WTC11 (cell line): ENCODE measurements at regions not wholly inside any gene's neighbourhood (a gene's known extent, or its start where the extent isn't known, plus 50 kb on each side); places are given as distances from the start of the nearest gene placed in this dataset.

ENCODE experiments used
- ATAC-seq: fragments of 200-7000 bp; cut with Tn5 transposase; 2 replicates; pipeline ENCODE4 v1.10.0; 2021; ENCODE audit warnings: mild to moderate bottlenecking, moderate library complexity
- CTCF ChIA-PET: fragments of 300-600 bp; sonication (Branson Sonifier 250); formaldehyde crosslinking; loops from one replicate; lab custom pipeline; 2021; ENCODE audit warnings: antibody characterized with exemption; lab: Charles Lee
- POLR2A ChIA-PET: fragments of 350-600 bp; sonication (Branson Sonifier 250); formaldehyde crosslinking; loops from one replicate; lab custom pipeline; 2021; ENCODE audit warnings: antibody characterized with exemption; lab: Charles Lee
- DNase-seq: peaks from one replicate; pipeline ENCODE4 v3.0.0; 2021; ENCODE audit warnings: low spot score
- H3K27ac Mint-ChIP-seq: 2 replicates; pipeline ENCODE4 v1.8.0; 2021; ENCODE audit warnings: mixed read lengths
- H3K27me3 Mint-ChIP-seq: 2 replicates; pipeline ENCODE4 v1.8.0; 2021; ENCODE audit warnings: low read depth, mild to moderate bottlenecking, moderate library complexity, mixed read lengths
- H3K36me3 Mint-ChIP-seq: 2 replicates; pipeline ENCODE4 v1.8.0; 2021; ENCODE audit warnings: mixed read lengths
- H3K4me1 Mint-ChIP-seq: 2 replicates; pipeline ENCODE4 v1.8.0; 2022; ENCODE audit warnings: mixed read lengths
- H3K4me3 Mint-ChIP-seq: 2 replicates; pipeline ENCODE4 v1.8.0; 2021; ENCODE audit warnings: mild to moderate bottlenecking, moderate library complexity, mixed read lengths
- H3K9me3 Mint-ChIP-seq: 2 replicates; pipeline ENCODE4 v1.8.0; 2021; ENCODE audit warnings: mixed read lengths
- ETV6 ChIP-seq: sonication (generic); formaldehyde crosslinking; IDR thresholded peaks from 2 replicates; pipeline ENCODE4 v1.8.1; 2022; ENCODE audit warnings: mild to moderate bottlenecking, missing genetic modification reagents
- JUN ChIP-seq: sonication (generic); formaldehyde crosslinking; IDR thresholded peaks from 2 replicates; pipeline ENCODE4 v1.8.0; 2023; ENCODE audit warnings: mild to moderate bottlenecking, missing genetic modification reagents
- NR3C1 ChIP-seq: sonication (generic); formaldehyde crosslinking; conservative IDR thresholded peaks from 2 replicates; pipeline ENCODE4 v1.8.1; 2023; ENCODE audit warnings: low read depth, mild to moderate bottlenecking, missing genetic modification reagents
- SOX15 ChIP-seq: fragments of 250-450 bp; sonication (Bioruptor Pico); IDR thresholded peaks from 2 replicates; pipeline ENCODE4 v1.9.0; 2021; ENCODE audit warnings: mild to moderate bottlenecking
- TCF7 ChIP-seq: sonication (generic); formaldehyde crosslinking; IDR thresholded peaks from 2 replicates; pipeline ENCODE4 v1.8.0; 2022; ENCODE audit warnings: mild to moderate bottlenecking, low read depth, missing genetic modification reagents, moderate library complexity
- ZNF416 ChIP-seq: fragments of 250-450 bp; sonication (Bioruptor Pico); IDR thresholded peaks from 2 replicates; pipeline ENCODE4 v1.9.0; 2021; ENCODE audit warnings: mild to moderate bottlenecking, inconsistent platforms
- ZNF423 ChIP-seq: fragments of 250-450 bp; sonication (Bioruptor Pico); IDR thresholded peaks from 2 replicates; pipeline ENCODE4 v2.1.2; 2022; ENCODE audit warnings: mild to moderate bottlenecking, moderate library complexity
- TF ChIP-seq, protein P1 (sequence below): sonication (generic); formaldehyde crosslinking; IDR thresholded peaks from 2 replicates; pipeline ENCODE4 v1.8.0; 2022; ENCODE audit warnings: missing genetic modification reagents
- TF ChIP-seq, protein P2 (sequence below): sonication (generic); formaldehyde crosslinking; IDR thresholded peaks from 2 replicates; pipeline ENCODE4 v1.8.0; 2023; ENCODE audit warnings: missing genetic modification reagents
- TF ChIP-seq, protein P3 (sequence below): sonication (generic); formaldehyde crosslinking; IDR thresholded peaks from 2 replicates; pipeline ENCODE4 v1.8.1; 2022; ENCODE audit warnings: mild to moderate bottlenecking, missing genetic modification reagents, moderate library complexity, borderline replicate concordance
- TF ChIP-seq, protein P4 (sequence below): fragments of 250-450 bp; sonication (Bioruptor Pico); IDR thresholded peaks from 2 replicates; pipeline ENCODE4 v2.1.2; 2022; ENCODE audit warnings: mild to moderate bottlenecking, moderate library complexity
- TF ChIP-seq, protein P5 (sequence below): sonication (generic); formaldehyde crosslinking; IDR thresholded peaks from 2 replicates; pipeline ENCODE4 v1.8.1; 2023; ENCODE audit warnings: mild to moderate bottlenecking, moderate library complexity, missing genetic modification reagents
- TF ChIP-seq, protein P6 (sequence below): sonication (generic); formaldehyde crosslinking; IDR thresholded peaks from 2 replicates; pipeline ENCODE4 v1.8.0; 2023; ENCODE audit warnings: missing genetic modification reagents, mild to moderate bottlenecking, borderline replicate concordance

DNA sequence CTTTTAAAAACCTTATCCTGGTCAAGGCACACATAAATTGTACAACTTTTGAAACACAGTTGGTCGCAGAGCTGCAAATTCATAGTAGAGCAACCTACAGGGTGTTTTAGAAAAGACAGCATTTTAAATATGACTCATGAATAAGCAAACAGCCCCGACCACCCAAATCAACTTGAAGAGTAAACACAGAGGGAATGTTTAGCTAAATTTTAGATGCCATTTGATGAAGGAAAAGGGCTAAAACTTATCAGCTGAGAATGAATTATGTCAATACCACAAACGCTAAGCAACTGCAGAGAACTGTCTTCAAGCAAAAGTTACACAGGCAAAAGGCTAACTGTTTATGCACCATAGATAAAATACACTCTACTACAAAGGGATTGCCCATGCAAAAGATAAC lies 427.5 kb upstream of the PSMD7 start:
- ATAC-seq (no peak), DNase-seq (no peak)
- TF ChIP-seq, protein P1, sequence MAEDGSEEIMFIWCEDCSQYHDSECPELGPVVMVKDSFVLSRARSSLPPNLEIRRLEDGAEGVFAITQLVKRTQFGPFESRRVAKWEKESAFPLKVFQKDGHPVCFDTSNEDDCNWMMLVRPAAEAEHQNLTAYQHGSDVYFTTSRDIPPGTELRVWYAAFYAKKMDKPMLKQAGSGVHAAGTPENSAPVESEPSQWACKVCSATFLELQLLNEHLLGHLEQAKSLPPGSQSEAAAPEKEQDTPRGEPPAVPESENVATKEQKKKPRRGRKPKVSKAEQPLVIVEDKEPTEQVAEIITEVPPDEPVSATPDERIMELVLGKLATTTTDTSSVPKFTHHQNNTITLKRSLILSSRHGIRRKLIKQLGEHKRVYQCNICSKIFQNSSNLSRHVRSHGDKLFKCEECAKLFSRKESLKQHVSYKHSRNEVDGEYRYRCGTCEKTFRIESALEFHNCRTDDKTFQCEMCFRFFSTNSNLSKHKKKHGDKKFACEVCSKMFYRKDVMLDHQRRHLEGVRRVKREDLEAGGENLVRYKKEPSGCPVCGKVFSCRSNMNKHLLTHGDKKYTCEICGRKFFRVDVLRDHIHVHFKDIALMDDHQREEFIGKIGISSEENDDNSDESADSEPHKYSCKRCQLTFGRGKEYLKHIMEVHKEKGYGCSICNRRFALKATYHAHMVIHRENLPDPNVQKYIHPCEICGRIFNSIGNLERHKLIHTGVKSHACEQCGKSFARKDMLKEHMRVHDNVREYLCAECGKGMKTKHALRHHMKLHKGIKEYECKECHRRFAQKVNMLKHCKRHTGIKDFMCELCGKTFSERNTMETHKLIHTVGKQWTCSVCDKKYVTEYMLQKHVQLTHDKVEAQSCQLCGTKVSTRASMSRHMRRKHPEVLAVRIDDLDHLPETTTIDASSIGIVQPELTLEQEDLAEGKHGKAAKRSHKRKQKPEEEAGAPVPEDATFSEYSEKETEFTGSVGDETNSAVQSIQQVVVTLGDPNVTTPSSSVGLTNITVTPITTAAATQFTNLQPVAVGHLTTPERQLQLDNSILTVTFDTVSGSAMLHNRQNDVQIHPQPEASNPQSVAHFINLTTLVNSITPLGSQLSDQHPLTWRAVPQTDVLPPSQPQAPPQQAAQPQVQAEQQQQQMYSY (CRISPR knock-in tag) = no peak
- no peak for TF ChIP-seq ETV6 (CRISPR knock-in tag)
- no peaks in the 10 kb centered on the region for H3K36me3 Mint-ChIP-seq
- H3K4me1 Mint-ChIP-seq = no peaks in the 10 kb centered on the region
- H3K4me3 Mint-ChIP-seq = no peak overlapping the region
- H3K27me3 Mint-ChIP-seq = no peaks in the 10 kb centered on the region; the same call in 1 of the 2 replicates
- POLR2A ChIA-PET = no interaction called here
- CTCF ChIA-PET = no interaction called here
- H3K9me3 Mint-ChIP-seq = 0 out of 2 replicates have a peak, but pooled peaks cover under 1% of the 10 kb centered on the region
- H3K27ac Mint-ChIP-seq = no peak overlapping the region

DNA sequence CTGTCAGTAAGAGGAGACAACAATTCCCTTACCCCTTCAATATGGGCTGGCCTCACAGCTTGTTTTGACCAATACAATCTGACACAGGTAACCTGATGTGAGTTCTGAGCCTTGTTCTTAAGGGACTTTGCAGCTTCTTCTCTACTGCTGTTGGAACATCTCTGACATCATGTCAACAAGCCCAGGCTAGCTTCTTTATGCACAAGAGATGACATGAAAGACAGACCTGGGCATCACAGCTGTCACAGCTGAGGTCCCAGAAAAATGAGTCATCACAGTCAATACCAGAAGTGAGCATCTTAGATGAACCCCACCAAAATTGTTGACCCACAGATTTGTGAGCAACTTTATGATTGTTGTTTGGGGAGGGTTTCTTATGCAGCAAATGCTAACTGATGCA lies 431.7 kb upstream of the PSMD7 start:
- DNase-seq = no peak
- POLR2A ChIA-PET = no interaction called here
- Mint-ChIP-seq H3K4me3 (no peak overlapping the region), H3K9me3 (peaks cover 4% of the 10 kb centered on the region; the same call in 1 of the 2 replicates), H3K27ac (no peak overlapping the region), H3K4me1 (peaks cover 7% of the 10 kb centered on the region), H3K36me3 (no peaks in the 10 kb centered on the region)
- CTCF ChIA-PET = no interaction called here
- no peak for ATAC-seq
- TF ChIP-seq, protein P2, sequence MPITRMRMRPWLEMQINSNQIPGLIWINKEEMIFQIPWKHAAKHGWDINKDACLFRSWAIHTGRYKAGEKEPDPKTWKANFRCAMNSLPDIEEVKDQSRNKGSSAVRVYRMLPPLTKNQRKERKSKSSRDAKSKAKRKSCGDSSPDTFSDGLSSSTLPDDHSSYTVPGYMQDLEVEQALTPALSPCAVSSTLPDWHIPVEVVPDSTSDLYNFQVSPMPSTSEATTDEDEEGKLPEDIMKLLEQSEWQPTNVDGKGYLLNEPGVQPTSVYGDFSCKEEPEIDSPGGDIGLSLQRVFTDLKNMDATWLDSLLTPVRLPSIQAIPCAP = no peak
- TF ChIP-seq ZNF423 (CRISPR knock-in tag) (no peak), ZNF416 (CRISPR knock-in tag) (no peak), ETV6 (CRISPR knock-in tag) (no peak), TCF7 (no peak), SOX15 (no peak), NR3C1 (CRISPR knock-in tag) (no peak), JUN (CRISPR knock-in tag) (no peak)
- TF ChIP-seq, protein P3, sequence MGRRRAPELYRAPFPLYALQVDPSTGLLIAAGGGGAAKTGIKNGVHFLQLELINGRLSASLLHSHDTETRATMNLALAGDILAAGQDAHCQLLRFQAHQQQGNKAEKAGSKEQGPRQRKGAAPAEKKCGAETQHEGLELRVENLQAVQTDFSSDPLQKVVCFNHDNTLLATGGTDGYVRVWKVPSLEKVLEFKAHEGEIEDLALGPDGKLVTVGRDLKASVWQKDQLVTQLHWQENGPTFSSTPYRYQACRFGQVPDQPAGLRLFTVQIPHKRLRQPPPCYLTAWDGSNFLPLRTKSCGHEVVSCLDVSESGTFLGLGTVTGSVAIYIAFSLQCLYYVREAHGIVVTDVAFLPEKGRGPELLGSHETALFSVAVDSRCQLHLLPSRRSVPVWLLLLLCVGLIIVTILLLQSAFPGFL = no peak
- TF ChIP-seq, protein P1 (CRISPR knock-in tag) = no peak
- TF ChIP-seq, protein P4, sequence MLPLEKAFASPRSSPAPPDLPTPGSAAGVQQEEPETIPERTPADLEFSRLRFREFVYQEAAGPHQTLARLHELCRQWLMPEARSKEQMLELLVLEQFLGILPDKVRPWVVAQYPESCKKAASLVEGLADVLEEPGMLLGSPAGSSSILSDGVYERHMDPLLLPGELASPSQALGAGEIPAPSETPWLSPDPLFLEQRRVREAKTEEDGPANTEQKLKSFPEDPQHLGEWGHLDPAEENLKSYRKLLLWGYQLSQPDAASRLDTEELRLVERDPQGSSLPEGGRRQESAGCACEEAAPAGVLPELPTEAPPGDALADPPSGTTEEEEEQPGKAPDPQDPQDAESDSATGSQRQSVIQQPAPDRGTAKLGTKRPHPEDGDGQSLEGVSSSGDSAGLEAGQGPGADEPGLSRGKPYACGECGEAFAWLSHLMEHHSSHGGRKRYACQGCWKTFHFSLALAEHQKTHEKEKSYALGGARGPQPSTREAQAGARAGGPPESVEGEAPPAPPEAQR (CRISPR knock-in tag) = no peak
- TF ChIP-seq, protein P5, sequence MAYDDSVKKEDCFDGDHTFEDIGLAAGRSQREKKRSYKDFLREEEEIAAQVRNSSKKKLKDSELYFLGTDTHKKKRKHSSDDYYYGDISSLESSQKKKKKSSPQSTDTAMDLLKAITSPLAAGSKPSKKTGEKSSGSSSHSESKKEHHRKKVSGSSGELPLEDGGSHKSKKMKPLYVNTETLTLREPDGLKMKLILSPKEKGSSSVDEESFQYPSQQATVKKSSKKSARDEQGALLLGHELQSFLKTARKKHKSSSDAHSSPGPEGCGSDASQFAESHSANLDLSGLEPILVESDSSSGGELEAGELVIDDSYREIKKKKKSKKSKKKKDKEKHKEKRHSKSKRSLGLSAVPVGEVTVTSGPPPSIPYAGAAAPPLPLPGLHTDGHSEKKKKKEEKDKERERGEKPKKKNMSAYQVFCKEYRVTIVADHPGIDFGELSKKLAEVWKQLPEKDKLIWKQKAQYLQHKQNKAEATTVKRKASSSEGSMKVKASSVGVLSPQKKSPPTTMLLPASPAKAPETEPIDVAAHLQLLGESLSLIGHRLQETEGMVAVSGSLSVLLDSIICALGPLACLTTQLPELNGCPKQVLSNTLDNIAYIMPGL (CRISPR knock-in tag) = no peak
- TF ChIP-seq, protein P6, sequence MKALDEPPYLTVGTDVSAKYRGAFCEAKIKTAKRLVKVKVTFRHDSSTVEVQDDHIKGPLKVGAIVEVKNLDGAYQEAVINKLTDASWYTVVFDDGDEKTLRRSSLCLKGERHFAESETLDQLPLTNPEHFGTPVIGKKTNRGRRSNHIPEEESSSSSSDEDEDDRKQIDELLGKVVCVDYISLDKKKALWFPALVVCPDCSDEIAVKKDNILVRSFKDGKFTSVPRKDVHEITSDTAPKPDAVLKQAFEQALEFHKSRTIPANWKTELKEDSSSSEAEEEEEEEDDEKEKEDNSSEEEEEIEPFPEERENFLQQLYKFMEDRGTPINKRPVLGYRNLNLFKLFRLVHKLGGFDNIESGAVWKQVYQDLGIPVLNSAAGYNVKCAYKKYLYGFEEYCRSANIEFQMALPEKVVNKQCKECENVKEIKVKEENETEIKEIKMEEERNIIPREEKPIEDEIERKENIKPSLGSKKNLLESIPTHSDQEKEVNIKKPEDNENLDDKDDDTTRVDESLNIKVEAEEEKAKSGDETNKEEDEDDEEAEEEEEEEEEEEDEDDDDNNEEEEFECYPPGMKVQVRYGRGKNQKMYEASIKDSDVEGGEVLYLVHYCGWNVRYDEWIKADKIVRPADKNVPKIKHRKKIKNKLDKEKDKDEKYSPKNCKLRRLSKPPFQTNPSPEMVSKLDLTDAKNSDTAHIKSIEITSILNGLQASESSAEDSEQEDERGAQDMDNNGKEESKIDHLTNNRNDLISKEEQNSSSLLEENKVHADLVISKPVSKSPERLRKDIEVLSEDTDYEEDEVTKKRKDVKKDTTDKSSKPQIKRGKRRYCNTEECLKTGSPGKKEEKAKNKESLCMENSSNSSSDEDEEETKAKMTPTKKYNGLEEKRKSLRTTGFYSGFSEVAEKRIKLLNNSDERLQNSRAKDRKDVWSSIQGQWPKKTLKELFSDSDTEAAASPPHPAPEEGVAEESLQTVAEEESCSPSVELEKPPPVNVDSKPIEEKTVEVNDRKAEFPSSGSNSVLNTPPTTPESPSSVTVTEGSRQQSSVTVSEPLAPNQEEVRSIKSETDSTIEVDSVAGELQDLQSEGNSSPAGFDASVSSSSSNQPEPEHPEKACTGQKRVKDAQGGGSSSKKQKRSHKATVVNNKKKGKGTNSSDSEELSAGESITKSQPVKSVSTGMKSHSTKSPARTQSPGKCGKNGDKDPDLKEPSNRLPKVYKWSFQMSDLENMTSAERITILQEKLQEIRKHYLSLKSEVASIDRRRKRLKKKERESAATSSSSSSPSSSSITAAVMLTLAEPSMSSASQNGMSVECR (CRISPR knock-in tag) = no peak
- TF ChIP-seq, all 79 proteins: peak for 0
- no peaks in the 10 kb centered on the region; the same call in 1 of the 2 replicates for H3K27me3 Mint-ChIP-seq
